Astrocyte (in vitro differentiated cells and primary cell): ENCODE measurements at regions not wholly inside any gene's neighbourhood (a gene's known extent, or its start where the extent isn't known, plus 50 kb on each side); places are given as distances from the start of the nearest gene placed in this dataset.

ENCODE experiments used
- DNase-seq: peaks from one replicate; pipeline ENCODE4 v3.0.0-alpha.2; 2010; ENCODE audit warnings: low read depth
- FAIRE-seq: peaks from 2 replicates; lab custom pipeline; 2011; peaks lifted over from hg19 to GRCh38; lab: Jason Lieb, UNC
- H2AFZ ChIP-seq: 2 replicates; pipeline ENCODE4 v1.6.0; 2012; ENCODE audit warnings: low read depth, low read length, inconsistent platforms
- H3K27ac ChIP-seq: 2 replicates; pipeline ENCODE4 v1.5.1; 2011; ENCODE audit warnings: low read depth, low read length, inconsistent platforms
- H3K27me3 ChIP-seq: 2 replicates; pipeline ENCODE4 v1.6.0; 2011; ENCODE audit warnings: low read length, inconsistent platforms; ENCODE audit not compliant: insufficient read depth
- H3K36me3 ChIP-seq: 2 replicates; pipeline ENCODE4 v1.5.1; 2011; ENCODE audit warnings: low read length, inconsistent platforms; ENCODE audit not compliant: insufficient read depth
- H3K4me1 ChIP-seq: 2 replicates; pipeline ENCODE4 v1.5.1; 2011; ENCODE audit warnings: low read length, inconsistent platforms; ENCODE audit not compliant: insufficient read depth
- H3K4me2 ChIP-seq: 2 replicates; pipeline ENCODE4 v1.6.0; 2012; ENCODE audit warnings: low read length, inconsistent platforms
- H3K4me3 ChIP-seq: 2 replicates; pipeline ENCODE4 v1.5.1; 2011; ENCODE audit warnings: low read depth, mild to moderate bottlenecking, low read length, inconsistent platforms; ENCODE audit not compliant: insufficient read depth
- H3K79me2 ChIP-seq: 2 replicates; pipeline ENCODE4 v1.6.0; 2012; ENCODE audit warnings: mild to moderate bottlenecking, low read length, inconsistent platforms; ENCODE audit not compliant: insufficient read depth
- H3K9ac ChIP-seq: 2 replicates; pipeline ENCODE4 v1.6.0; 2012; ENCODE audit warnings: mild to moderate bottlenecking, low read length, inconsistent platforms
- H3K9me3 ChIP-seq: 2 replicates; pipeline ENCODE4 v1.5.1; 2012; ENCODE audit warnings: low read depth, mild to moderate bottlenecking, low read length, inconsistent platforms; ENCODE audit not compliant: insufficient read depth
- H4K20me1 ChIP-seq: 2 replicates; pipeline ENCODE4 v1.6.0; 2012; ENCODE audit warnings: low read length, inconsistent platforms; ENCODE audit not compliant: insufficient read depth
- H3K27ac Mint-ChIP-seq: one replicate; pipeline ENCODE4 v1.8.0; 2021; ENCODE audit warnings: mild to moderate bottlenecking, mixed read lengths; ENCODE audit not compliant: unreplicated experiment
- H3K27me3 Mint-ChIP-seq: one replicate; pipeline ENCODE4 v1.8.0; 2021; ENCODE audit warnings: low read depth, mixed read lengths; ENCODE audit not compliant: unreplicated experiment
- H3K36me3 Mint-ChIP-seq: one replicate; pipeline ENCODE4 v1.8.0; 2021; ENCODE audit warnings: low read depth, mixed read lengths; ENCODE audit not compliant: unreplicated experiment
- H3K4me1 Mint-ChIP-seq: one replicate; pipeline ENCODE4 v1.8.0; 2021; ENCODE audit warnings: low read depth, mixed read lengths; ENCODE audit not compliant: unreplicated experiment
- H3K4me3 Mint-ChIP-seq: one replicate; pipeline ENCODE4 v1.8.0; 2021; ENCODE audit warnings: mild to moderate bottlenecking, moderate library complexity, mixed read lengths; ENCODE audit not compliant: unreplicated experiment
- H3K9me3 Mint-ChIP-seq: one replicate; pipeline ENCODE4 v1.8.0; 2021; ENCODE audit warnings: mild to moderate bottlenecking, mixed read lengths; ENCODE audit not compliant: unreplicated experiment
- CTCF ChIP-seq: IDR thresholded peaks from 2 replicates; pipeline ENCODE4 v1.5.1; 2011; ENCODE audit warnings: low read depth, mild to moderate bottlenecking, inconsistent platforms, low read length, moderate library complexity; ENCODE audit not compliant: insufficient read depth
- EZH2 ChIP-seq: IDR thresholded peaks from 2 replicates; pipeline ENCODE4 v1.6.1; 2012; ENCODE audit warnings: mild to moderate bottlenecking, low read length, inconsistent platforms; ENCODE audit not compliant: insufficient read depth

GRCh38 chr2:63763391-63763941 is 78.2 kb upstream of the UGP2 start:
- no peak overlapping the region for H3K4me3 ChIP-seq
- Mint-ChIP-seq H3K4me3 (peak overlapping the region; percentile 0), H3K36me3 (peaks cover 3% of the 10 kb centered on the region), H3K27ac (peak overlapping the region; percentile 48), H3K27me3 (no peaks in the 10 kb centered on the region), H3K9me3 (no peaks in the 10 kb centered on the region), H3K4me1 (peaks cover 25% of the 10 kb centered on the region)
- no peak overlapping the region for H3K27ac ChIP-seq
- no peak for TF ChIP-seq CTCF
- no peak for TF ChIP-seq EZH2
- no peaks in the 10 kb centered on the region for H3K79me2 ChIP-seq
- H2AFZ ChIP-seq: no peak overlapping the region
- H3K9ac ChIP-seq: no peak overlapping the region
- H4K20me1 ChIP-seq: no peaks in the 10 kb centered on the region
- no peaks in the 10 kb centered on the region for H3K36me3 ChIP-seq
- H3K9me3 ChIP-seq: no peaks in the 10 kb centered on the region
- H3K27me3 ChIP-seq: no peaks in the 10 kb centered on the region
- peaks cover 8% of the 10 kb centered on the region for H3K4me1 ChIP-seq
- H3K4me2 ChIP-seq: peak overlapping the region; percentile 40
- FAIRE-seq (no peak), DNase-seq (peak; percentile 12)

DNA sequence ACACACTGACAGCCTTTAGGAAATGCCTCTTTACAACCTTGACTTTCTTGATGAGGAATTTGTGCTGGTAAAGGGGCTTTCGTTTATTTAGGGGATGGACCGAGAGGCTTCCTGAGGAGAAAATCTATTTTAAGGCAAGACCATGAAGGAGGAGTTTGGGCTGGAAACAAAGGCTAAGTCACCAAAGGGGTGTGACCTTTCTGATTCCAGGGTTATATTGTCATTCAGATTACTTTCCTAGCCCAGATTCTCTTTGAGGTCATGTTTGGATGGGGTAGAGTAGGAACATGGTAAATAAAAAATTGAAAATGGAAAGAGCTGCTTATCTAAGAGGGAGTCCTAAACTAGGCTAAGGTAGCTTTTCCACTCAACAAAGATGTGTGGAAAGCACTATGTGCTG is 77.1 kb upstream of the UGP2 start:
- H2AFZ ChIP-seq: no peak overlapping the region
- Mint-ChIP-seq H3K27ac (peak overlapping the region; percentile 82), H3K9me3 (no peaks in the 10 kb centered on the region), H3K36me3 (peaks cover 1% of the 10 kb centered on the region), H3K27me3 (no peaks in the 10 kb centered on the region), H3K4me1 (peaks cover 27% of the 10 kb centered on the region), H3K4me3 (peak overlapping the region; percentile 67)
- no peak overlapping the region for H3K27ac ChIP-seq
- no peaks in the 10 kb centered on the region for H3K9me3 ChIP-seq
- no peaks in the 10 kb centered on the region for H4K20me1 ChIP-seq
- no peak for DNase-seq
- FAIRE-seq: no peak
- no peak overlapping the region for H3K4me2 ChIP-seq
- H3K36me3 ChIP-seq: no peaks in the 10 kb centered on the region
- no peak overlapping the region for H3K4me3 ChIP-seq
- no peak overlapping the region for H3K9ac ChIP-seq
- TF ChIP-seq CTCF: no peak
- no peak for TF ChIP-seq EZH2
- H3K4me1 ChIP-seq: peaks cover 8% of the 10 kb centered on the region
- H3K27me3 ChIP-seq: no peaks in the 10 kb centered on the region
- H3K79me2 ChIP-seq: no peaks in the 10 kb centered on the region

GRCh38 chr2:63765117-63765516 is 76.6 kb upstream of the UGP2 start:
- no peak for DNase-seq
- H3K9me3 ChIP-seq: no peaks in the 10 kb centered on the region
- H3K4me1 ChIP-seq: peaks cover 8% of the 10 kb centered on the region
- no peak overlapping the region for H3K4me3 ChIP-seq
- no peak for FAIRE-seq
- Mint-ChIP-seq H3K4me1 (peaks cover 27% of the 10 kb centered on the region), H3K9me3 (no peaks in the 10 kb centered on the region), H3K27ac (peak overlapping the region; percentile 82), H3K4me3 (peak overlapping the region; percentile 67), H3K36me3 (peaks cover 1% of the 10 kb centered on the region), H3K27me3 (no peaks in the 10 kb centered on the region)
- H3K36me3 ChIP-seq: no peaks in the 10 kb centered on the region
- no peak overlapping the region for H2AFZ ChIP-seq
- no peaks in the 10 kb centered on the region for H3K27me3 ChIP-seq
- TF ChIP-seq CTCF (no peak), EZH2 (no peak)
- H3K4me2 ChIP-seq: no peak overlapping the region
- H3K9ac ChIP-seq: no peak overlapping the region
- H3K79me2 ChIP-seq: no peaks in the 10 kb centered on the region
- H4K20me1 ChIP-seq: no peaks in the 10 kb centered on the region
- H3K27ac ChIP-seq: no peak overlapping the region
